OCI-LY3 (cell line): ENCODE measurements at regions not wholly inside any gene's neighbourhood (a gene's known extent, or its start where the extent isn't known, plus 50 kb on each side); places are given as distances from the start of the nearest gene placed in this dataset.

Experiments
- H2AFZ ChIP-seq: fragments of 200-600, 300-600 bp; shearing (Covaris generic); 2 replicates; pipeline ENCODE4 v1.6.0; 2014; ENCODE audit warnings: antibody characterized with exemption, low read depth, low read length
- H3K27ac ChIP-seq: fragments of 200-600, 300-600 bp; sonication (generic); 2 replicates; pipeline ENCODE4 v1.5.1; 2014; ENCODE audit warnings: mild to moderate bottlenecking, low read length, moderate library complexity, mixed read lengths
- H3K27me3 ChIP-seq: fragments of 200-600, 300-600 bp; sonication (generic); 2 replicates; pipeline ENCODE4 v1.6.1; 2014; ENCODE audit warnings: low read depth, low read length, mixed read lengths
- H3K36me3 ChIP-seq: fragments of 200-600, 300-600 bp; sonication (generic); replicated peaks from 2 replicates; pipeline ENCODE3; 2014; ENCODE audit warnings: low read depth, low read length, mixed read lengths
- H3K4me1 ChIP-seq: fragments of 300-600, 200-600 bp; sonication (generic); 2 replicates; pipeline ENCODE4 v1.6.1; 2014; ENCODE audit warnings: low read length, mixed read lengths
- H3K4me2 ChIP-seq: fragments of 200-600, 300-600 bp; sonication (generic); 2 replicates; pipeline ENCODE4 v1.6.1; 2014; ENCODE audit warnings: low read length, mixed read lengths
- H3K4me3 ChIP-seq: fragments of 300-600, 200-600 bp; sonication (generic); 2 replicates; pipeline ENCODE4 v1.5.1; 2014; ENCODE audit warnings: antibody characterized with exemption, mild to moderate bottlenecking, low read length, moderate library complexity
- H3K79me2 ChIP-seq: fragments of 300-600, 200-600 bp; shearing (Covaris generic); 2 replicates; pipeline ENCODE4 v1.6.1; 2014; ENCODE audit warnings: mild to moderate bottlenecking, low read length, mixed read lengths
- H3K9ac ChIP-seq: fragments of 300-600, 200-600 bp; shearing (Covaris generic); 2 replicates; pipeline ENCODE4 v1.6.0; 2014; ENCODE audit warnings: mild to moderate bottlenecking, low read length, moderate library complexity
- H3K9me3 ChIP-seq: fragments of 200-600, 300-600 bp; shearing (Covaris generic); 2 replicates; pipeline ENCODE4 v1.6.1; 2014; ENCODE audit warnings: low read length, mixed read lengths; ENCODE audit not compliant: insufficient read depth
- H4K20me1 ChIP-seq: fragments of 200-600, 300-600 bp; sonication (generic); 2 replicates; pipeline ENCODE4 v1.6.1; 2016; ENCODE audit warnings: low read length, mixed read lengths; ENCODE audit not compliant: insufficient read depth
- CTCF ChIP-seq: fragments of 200-600, 300-600 bp; sonication (generic); IDR thresholded peaks from 2 replicates; pipeline ENCODE4 v1.5.1; 2014; ENCODE audit warnings: antibody characterized with exemption, low read length, low read depth
- EZH2phosphoT487 ChIP-seq: fragments of 200-600 bp; shearing (Covaris generic); IDR thresholded peaks from 2 replicates; pipeline ENCODE4 v1.6.1; 2018; ENCODE audit warnings: antibody characterized with exemption, mixed run types, low read depth

- no peaks in the 10 kb centered on the region for H3K9me3 ChIP-seq
- no peaks in the 10 kb centered on the region for H3K79me2 ChIP-seq
- no peaks in the 10 kb centered on the region for H4K20me1 ChIP-seq
- no peaks in the 10 kb centered on the region for H3K27me3 ChIP-seq
- no peak overlapping the region for H2AFZ ChIP-seq
- no peak overlapping the region for H3K27ac ChIP-seq
- no peak overlapping the region for H3K4me2 ChIP-seq
- H3K4me3 ChIP-seq = no peak overlapping the region
- H3K4me1 ChIP-seq = peaks cover 11% of the 10 kb centered on the region
- TF ChIP-seq EZH2phosphoT487 = no peak
- TF ChIP-seq CTCF = no peak
- H3K36me3 ChIP-seq = no peaks in the 10 kb centered on the region
- H3K9ac ChIP-seq = no peak overlapping the region
Measured at GRCh38 chr14:87231336-87232026, 761.5 kb downstream of the GALC start.

GRCh38 chr14:87230726-87231125, 762.3 kb downstream of the GALC start:
- Histone ChIP-seq H4K20me1 (no peaks in the 10 kb centered on the region), H3K9ac (no peak overlapping the region), H3K27me3 (no peaks in the 10 kb centered on the region), H3K4me1 (peaks cover 11% of the 10 kb centered on the region), H3K36me3 (no peaks in the 10 kb centered on the region), H3K79me2 (no peaks in the 10 kb centered on the region), H3K9me3 (no peaks in the 10 kb centered on the region), H3K4me2 (no peak overlapping the region), H3K27ac (no peak overlapping the region), H2AFZ (no peak overlapping the region), H3K4me3 (no peak overlapping the region)
- TF ChIP-seq CTCF (no peak), EZH2phosphoT487 (no peak)

- no peak overlapping the region for H3K4me2 ChIP-seq
- no peak overlapping the region for H3K9ac ChIP-seq
- no peaks in the 10 kb centered on the region for H3K36me3 ChIP-seq
- H3K9me3 ChIP-seq = no peaks in the 10 kb centered on the region
- H3K4me3 ChIP-seq = no peak overlapping the region
- H2AFZ ChIP-seq = no peak overlapping the region
- no peaks in the 10 kb centered on the region for H4K20me1 ChIP-seq
- H3K27me3 ChIP-seq = no peaks in the 10 kb centered on the region
- peaks cover 11% of the 10 kb centered on the region for H3K4me1 ChIP-seq
- TF ChIP-seq CTCF (no peak), EZH2phosphoT487 (no peak)
- H3K27ac ChIP-seq = no peak overlapping the region
- H3K79me2 ChIP-seq = no peaks in the 10 kb centered on the region
Measured at GRCh38 chr14:87229131-87229530, 763.9 kb downstream of the GALC start.

- H3K4me3 ChIP-seq = no peak overlapping the region
- H2AFZ ChIP-seq = no peak overlapping the region; the same call in 1 of the 2 replicates
- H3K9ac ChIP-seq = no peak overlapping the region
- no peaks in the 10 kb centered on the region for H4K20me1 ChIP-seq
- H3K9me3 ChIP-seq = no peaks in the 10 kb centered on the region
- no peak for TF ChIP-seq CTCF
- TF ChIP-seq EZH2phosphoT487 = no peak
- H3K4me1 ChIP-seq = no peaks in the 10 kb centered on the region
- H3K27ac ChIP-seq = no peak overlapping the region
- no peaks in the 10 kb centered on the region for H3K79me2 ChIP-seq
- no peak overlapping the region for H3K4me2 ChIP-seq
- H3K27me3 ChIP-seq = no peaks in the 10 kb centered on the region
- no peaks in the 10 kb centered on the region for H3K36me3 ChIP-seq
Measured at GRCh38 chr14:87217023-87217422, 776.0 kb downstream of the GALC start.
